ENCODE measurements at regions not wholly inside any gene's neighbourhood (a gene's known extent, or its start where the extent isn't known, plus 50 kb on each side); places are given as distances from the start of the nearest gene placed in this dataset.
A peak's percentile ranks its signal among the peaks of the same experiment; 100 is the strongest.

GRCh38 chr10:61125560-61126170, 181.7 kb upstream of the RHOBTB1 start:
- peaks cover 14% of the 10 kb centered on the region for H3K4me1 ChIP-seq (ENCODE audit: insufficient read depth, low read length, poor library complexity, severe bottlenecking)
- intact Hi-C loops (cut with micrococcal nuclease; ENCODE audit: unreplicated experiment): no loop called here
- H3K27ac ChIP-seq (ENCODE audit: low read depth, low read length, poor library complexity, severe bottlenecking): no peak overlapping the region
- H3K36me3 ChIP-seq (ENCODE audit: insufficient read depth, low read length, poor library complexity, severe bottlenecking): no peaks in the 10 kb centered on the region
- no peak overlapping the region for H3K4me3 ChIP-seq (ENCODE audit: low read depth, low read length, poor library complexity, severe bottlenecking)
- ChIA-PET POLR2A (ENCODE audit: low non-redundant PET) (no interaction called here), CTCF (no interaction called here)
- DNase-seq (ENCODE audit: low spot score): peak; percentile 37
- no TSS peak for BruUV-seq (replicated peaks)
- H3K27me3 ChIP-seq (replicated peaks; ENCODE audit: insufficient read depth, low read depth, low read length, poor library complexity): no peaks in the 10 kb centered on the region
- TF ChIP-seq EZH2 (IDR thresholded peaks at IDR 0.05; ENCODE audit: borderline replicate concordance, low read depth, low read length, poor library complexity, severe bottlenecking) (no peak), CTCF (conservative IDR thresholded peaks at IDR 0.05; ENCODE audit: low read depth, low read length) (no peak)
- H3K9me3 ChIP-seq (ENCODE audit: low read depth, low read length, poor library complexity, severe bottlenecking): no peaks in the 10 kb centered on the region

- Histone ChIP-seq H3K4me3 (ENCODE audit: low read depth, low read length, poor library complexity, severe bottlenecking) (no peak overlapping the region), H3K27me3 (replicated peaks; ENCODE audit: insufficient read depth, low read depth, low read length, poor library complexity) (no peaks in the 10 kb centered on the region), H3K9me3 (ENCODE audit: low read depth, low read length, poor library complexity, severe bottlenecking) (no peaks in the 10 kb centered on the region), H3K4me1 (ENCODE audit: insufficient read depth, low read length, poor library complexity, severe bottlenecking) (peaks cover 14% of the 10 kb centered on the region), H3K27ac (ENCODE audit: low read depth, low read length, poor library complexity, severe bottlenecking) (no peak overlapping the region), H3K36me3 (ENCODE audit: insufficient read depth, low read length, poor library complexity, severe bottlenecking) (no peaks in the 10 kb centered on the region)
- CTCF ChIA-PET: no interaction called here
- no peak for TF ChIP-seq EZH2 (IDR thresholded peaks at IDR 0.05; ENCODE audit: borderline replicate concordance, low read depth, low read length, poor library complexity, severe bottlenecking)
- TF ChIP-seq CTCF (conservative IDR thresholded peaks at IDR 0.05; ENCODE audit: low read depth, low read length): no peak
- POLR2A ChIA-PET (ENCODE audit: low non-redundant PET): interaction anchor here (0.7 kb wide), 1 partner anchor 25 kb away, joined by 3 read pairs; no protein-coding TSS in a partner anchor
- no TSS peak for BruUV-seq (replicated peaks)
- intact Hi-C loops (cut with micrococcal nuclease; ENCODE audit: unreplicated experiment): no loop called here
- DNase-seq (ENCODE audit: low spot score): no peak
Measured at GRCh38 chr10:61124756-61125530, 181.0 kb upstream of the RHOBTB1 start.

GRCh38 chr10:61120805-61121204, 176.8 kb upstream of the RHOBTB1 start:
- H3K4me1 ChIP-seq (ENCODE audit: insufficient read depth, low read length, poor library complexity, severe bottlenecking): peaks cover 11% of the 10 kb centered on the region
- POLR2A ChIA-PET (ENCODE audit: low non-redundant PET): no interaction called here
- H3K4me3 ChIP-seq (ENCODE audit: low read depth, low read length, poor library complexity, severe bottlenecking): no peak overlapping the region
- intact Hi-C loops (cut with micrococcal nuclease; ENCODE audit: unreplicated experiment): no loop called here
- no peaks in the 10 kb centered on the region for H3K9me3 ChIP-seq (ENCODE audit: low read depth, low read length, poor library complexity, severe bottlenecking)
- BruUV-seq (replicated peaks): no TSS peak
- CTCF ChIA-PET: no interaction called here
- no peaks in the 10 kb centered on the region for H3K36me3 ChIP-seq (ENCODE audit: insufficient read depth, low read length, poor library complexity, severe bottlenecking)
- H3K27me3 ChIP-seq (replicated peaks; ENCODE audit: insufficient read depth, low read depth, low read length, poor library complexity): no peaks in the 10 kb centered on the region
- H3K27ac ChIP-seq (ENCODE audit: low read depth, low read length, poor library complexity, severe bottlenecking): no peak overlapping the region
- no peak for TF ChIP-seq CTCF (conservative IDR thresholded peaks at IDR 0.05; ENCODE audit: low read depth, low read length)
- no peak for TF ChIP-seq EZH2 (IDR thresholded peaks at IDR 0.05; ENCODE audit: borderline replicate concordance, low read depth, low read length, poor library complexity, severe bottlenecking)
- DNase-seq (ENCODE audit: low spot score): no peak
